ENCODE measurements at regions not wholly inside any gene's neighbourhood (a gene's known extent, or its start where the extent isn't known, plus 50 kb on each side); places are given as distances from the start of the nearest gene placed in this dataset.

- TF ChIP-seq TAF1 (IDR thresholded peaks at IDR 0.05; ENCODE audit: borderline replicate concordance, insufficient read depth, low read length): no peak
- no peak for TF ChIP-seq POLR2AphosphoS5 (IDR thresholded peaks at IDR 0.05; ENCODE audit: low read depth, low read length)
Observed at GRCh38 chr4:12382567-12382966, 953.9 kb upstream of the HS3ST1 start.
